ENCODE measurements at regions not wholly inside any gene's neighbourhood (a gene's known extent, or its start where the extent isn't known, plus 50 kb on each side); places are given as distances from the start of the nearest gene placed in this dataset.
"Not testable (repeated sequence)": the region's sequence is repeated elsewhere in the genome, so short reads cannot be mapped to it uniquely, and the experiment has no call there.

GRCh38 chr3:101922151-101922725 lies 72.9 kb downstream of the NFKBIZ start:
- not testable (repeated sequence) for TF ChIP-seq CTCF (IDR thresholded peaks at IDR 0.05; ENCODE audit: low read depth, low read length, missing input control); ATF3 (IDR thresholded peaks at IDR 0.05); YY1 (IDR thresholded peaks at IDR 0.05); NR2F2 (IDR thresholded peaks at IDR 0.05); SP1 (IDR thresholded peaks at IDR 0.05)
